ENCODE measurements at regions not wholly inside any gene's neighbourhood (a gene's known extent, or its start where the extent isn't known, plus 50 kb on each side); places are given as distances from the start of the nearest gene placed in this dataset.

GRCh38 chr10:30745953-30746352 is 116.4 kb upstream of the LYZL2 start:
- no peak overlapping the region for H2AFZ ChIP-seq (ENCODE audit: low read length)
- no peak for DNase-seq
- no peaks in the 10 kb centered on the region for H3K27me3 ChIP-seq (ENCODE audit: insufficient read depth, low read length)
- H3K9me3 Mint-ChIP-seq, result no peaks in the 10 kb centered on the region; a peak in 1 of 5 replicates
- TF ChIP-seq CTCF (conservative IDR thresholded peaks at IDR 0.05), result no peak
- WGBS (ENCODE audit: extremely low coverage, insufficient read length, low lambda C conversion rate), result no CpG with 5 or more reads among the region's 5 CpGs
- no peak overlapping the region for H2AK5ac ChIP-seq (ENCODE audit: insufficient read length, low read length)
- H3K79me1 ChIP-seq (ENCODE audit: insufficient read depth, low read depth, low read length, poor library complexity, severe bottlenecking), result no peaks in the 10 kb centered on the region
- H4K8ac ChIP-seq (replicated peaks; ENCODE audit: insufficient read length, low read depth, low read length), result no peak overlapping the region
- H3K4ac ChIP-seq (ENCODE audit: low read depth, low read length), result no peak overlapping the region
- H4K5ac ChIP-seq (ENCODE audit: insufficient read length, low read depth, low read length), result no peak overlapping the region
- no peak overlapping the region for H3K4me2 ChIP-seq (ENCODE audit: insufficient read depth, insufficient read length, low read length)
- no peaks in the 10 kb centered on the region for H3K23me2 ChIP-seq (ENCODE audit: insufficient read length, low read depth, low read length, poor library complexity, severe bottlenecking)
- no peak overlapping the region for H2BK15ac ChIP-seq (ENCODE audit: low read depth, low read length)
- H2BK20ac ChIP-seq (ENCODE audit: low read depth, low read length, poor library complexity, severe bottlenecking), result no peak overlapping the region
- H3K4me1 Mint-ChIP-seq, result no peaks in the 10 kb centered on the region
- no peak overlapping the region for H3K56ac ChIP-seq (ENCODE audit: insufficient read length, low read depth, low read length)
- H3T11ph ChIP-seq (ENCODE audit: low read length), result no peak overlapping the region
- no peaks in the 10 kb centered on the region for H3K9me3 ChIP-seq (ENCODE audit: control insufficient read depth, low read depth, low read length)
- no peak overlapping the region for H3K9ac ChIP-seq (ENCODE audit: extremely low read depth, insufficient read length, low read length)
- H2BK5ac ChIP-seq (ENCODE audit: insufficient read length, low read length), result no peak overlapping the region
- H3K27ac ChIP-seq (ENCODE audit: insufficient read length, low read depth, low read length), result no peak overlapping the region
- H3K79me2 ChIP-seq (ENCODE audit: insufficient read depth, low read length), result no peaks in the 10 kb centered on the region
- no peak overlapping the region for H3K23ac ChIP-seq (ENCODE audit: insufficient read length, low read depth, low read length)
- H3K27ac Mint-ChIP-seq, result no peak overlapping the region
- no peak overlapping the region for H3K14ac ChIP-seq (ENCODE audit: insufficient read depth, low read length)
- H4K91ac ChIP-seq (ENCODE audit: insufficient read length, low read depth, low read length), result no peak overlapping the region
- H3K4me1 ChIP-seq (ENCODE audit: insufficient read depth, low read length), result no peaks in the 10 kb centered on the region
- no peak overlapping the region for H2BK12ac ChIP-seq (ENCODE audit: insufficient read length, low read depth, low read length)
- H3K27me3 Mint-ChIP-seq (ENCODE audit: low read depth), result no peaks in the 10 kb centered on the region; the same call in 1 of the 2 replicates
- H2BK120ac ChIP-seq (ENCODE audit: low read depth, low read length, poor library complexity, severe bottlenecking), result no peak overlapping the region
- H3K18ac ChIP-seq (ENCODE audit: insufficient read length, low read depth, low read length), result no peak overlapping the region
- H4K20me1 ChIP-seq (ENCODE audit: control insufficient read depth, insufficient read depth, insufficient read length), result no peaks in the 10 kb centered on the region
- no peak overlapping the region for H3K4me3 Mint-ChIP-seq
- H3K36me3 Mint-ChIP-seq (ENCODE audit: insufficient read depth in 1 of 3, low read depth in 3 of 3), result no peaks in the 10 kb centered on the region

Measured in H9 (cell line).